H9 (cell line): ENCODE measurements at regions not wholly inside any gene's neighbourhood (a gene's known extent, or its start where the extent isn't known, plus 50 kb on each side); places are given as distances from the start of the nearest gene placed in this dataset.

Experiments used
- DNase-seq: peaks from one replicate; pipeline ENCODE4 v3.0.0-alpha.2; 2017
- H2AFZ ChIP-seq: one replicate; pipeline ENCODE4 v1.6.1; 2013; ENCODE audit warnings: mild to moderate bottlenecking, low read length, control low read depth, moderate library complexity
- H2AK5ac ChIP-seq: 2 replicates; pipeline ENCODE4 v1.6.1; 2013; ENCODE audit warnings: low read length, control low read depth, mixed read lengths; ENCODE audit not compliant: insufficient read length
- H2BK120ac ChIP-seq: one replicate; pipeline ENCODE4 v1.6.1; 2013; ENCODE audit warnings: low read depth, mild to moderate bottlenecking, low read length, control low read depth, inconsistent platforms; ENCODE audit not compliant: poor library complexity, severe bottlenecking
- H2BK12ac ChIP-seq: 2 replicates; pipeline ENCODE4 v1.6.1; 2013; ENCODE audit warnings: low read length, control low read depth, mixed read lengths, low read depth; ENCODE audit not compliant: insufficient read length
- H2BK15ac ChIP-seq: 2 replicates; pipeline ENCODE4 v1.6.1; 2013; ENCODE audit warnings: low read depth, low read length, control low read depth
- H2BK20ac ChIP-seq: one replicate; pipeline ENCODE4 v1.6.1; 2013; ENCODE audit warnings: low read depth, mild to moderate bottlenecking, low read length, control low read depth, inconsistent platforms; ENCODE audit not compliant: poor library complexity, severe bottlenecking
- H2BK5ac ChIP-seq: 2 replicates; pipeline ENCODE4 v1.6.1; 2013; ENCODE audit warnings: low read length, control low read depth, mixed read lengths; ENCODE audit not compliant: insufficient read length
- H3K14ac ChIP-seq: 2 replicates; pipeline ENCODE4 v1.6.1; 2013; ENCODE audit warnings: low read length, control low read depth; ENCODE audit not compliant: insufficient read depth
- H3K18ac ChIP-seq: 2 replicates; pipeline ENCODE4 v1.6.1; 2013; ENCODE audit warnings: low read depth, mild to moderate bottlenecking, mixed read lengths, low read length, control low read depth; ENCODE audit not compliant: insufficient read length
- H3K23ac ChIP-seq: 2 replicates; pipeline ENCODE4 v1.6.1; 2013; ENCODE audit warnings: low read length, control low read depth, mixed read lengths, low read depth; ENCODE audit not compliant: insufficient read length
- H3K23me2 ChIP-seq: 2 replicates; pipeline ENCODE4 v1.6.1; 2013; ENCODE audit warnings: low read depth, mild to moderate bottlenecking, mixed read lengths, low read length, control low read depth; ENCODE audit not compliant: insufficient read length, poor library complexity, severe bottlenecking
- H3K27ac ChIP-seq: 2 replicates; pipeline ENCODE4 v1.5.1; 2013; ENCODE audit warnings: low read length, control low read depth, mixed read lengths, low read depth; ENCODE audit not compliant: insufficient read length
- H3K27me3 ChIP-seq: 2 replicates; pipeline ENCODE4 v1.6.1; 2013; ENCODE audit warnings: low read length, control low read depth, inconsistent platforms; ENCODE audit not compliant: insufficient read depth
- H3K4ac ChIP-seq: 2 replicates; pipeline ENCODE4 v1.6.1; 2013; ENCODE audit warnings: low read depth, mild to moderate bottlenecking, control low read depth, inconsistent platforms, low read length, moderate library complexity
- H3K4me1 ChIP-seq: 2 replicates; pipeline ENCODE4 v1.6.1; 2013; ENCODE audit warnings: low read length, control low read depth, inconsistent platforms; ENCODE audit not compliant: insufficient read depth
- H3K4me2 ChIP-seq: 2 replicates; pipeline ENCODE4 v1.6.1; 2013; ENCODE audit warnings: low read length, control low read depth, mixed read lengths; ENCODE audit not compliant: insufficient read length, insufficient read depth
- H3K56ac ChIP-seq: 2 replicates; pipeline ENCODE4 v1.6.1; 2013; ENCODE audit warnings: low read depth, mild to moderate bottlenecking, mixed read lengths, low read length, control low read depth; ENCODE audit not compliant: insufficient read length
- H3K79me1 ChIP-seq: 2 replicates; pipeline ENCODE4 v1.6.1; 2013; ENCODE audit warnings: low read depth, mild to moderate bottlenecking, moderate library complexity, low read length, control low read depth, inconsistent platforms; ENCODE audit not compliant: insufficient read depth, poor library complexity, severe bottlenecking
- H3K79me2 ChIP-seq: 2 replicates; pipeline ENCODE4 v1.6.1; 2013; ENCODE audit warnings: low read length, control low read depth, inconsistent platforms; ENCODE audit not compliant: insufficient read depth
- H3K9ac ChIP-seq: 2 replicates; pipeline ENCODE4 v1.6.1; 2013; ENCODE audit warnings: low read length, control low read depth, mixed read lengths; ENCODE audit not compliant: insufficient read length; ENCODE audit errors: extremely low read depth
- H3K9me3 ChIP-seq: one replicate; pipeline ENCODE4 v1.6.1; 2013; ENCODE audit warnings: low read depth, low read length, inconsistent platforms; ENCODE audit not compliant: control insufficient read depth
- H3T11ph ChIP-seq: one replicate; pipeline ENCODE4 v1.6.1; 2013; ENCODE audit warnings: mild to moderate bottlenecking, low read length, control low read depth, inconsistent platforms
- H4K20me1 ChIP-seq: one replicate; pipeline ENCODE4 v1.6.1; 2013; ENCODE audit not compliant: control insufficient read depth, insufficient read length, insufficient read depth
- H4K5ac ChIP-seq: 2 replicates; pipeline ENCODE4 v1.6.1; 2013; ENCODE audit warnings: low read depth, mild to moderate bottlenecking, mixed read lengths, low read length, control low read depth; ENCODE audit not compliant: insufficient read length
- H4K8ac ChIP-seq: replicated peaks from 2 replicates; pipeline ENCODE4 v1.6.1; 2013; ENCODE audit warnings: low read length, control low read depth, mixed read lengths, low read depth; ENCODE audit not compliant: insufficient read length
- H4K91ac ChIP-seq: 2 replicates; pipeline ENCODE4 v1.6.1; 2013; ENCODE audit warnings: low read depth, mild to moderate bottlenecking, moderate library complexity, mixed read lengths, low read length, control low read depth; ENCODE audit not compliant: insufficient read length
- H3K27ac Mint-ChIP-seq, 3 experiments: 2 replicates in 2 of 3; 3 replicates in 1 of 3; pipeline ENCODE4 v1.8.0; 2020 to 2021; ENCODE audit warnings: mixed read lengths in 3 of 3, mild to moderate bottlenecking in 1 of 3, moderate library complexity in 1 of 3
- H3K27me3 Mint-ChIP-seq: 2 replicates; pipeline ENCODE4 v1.8.0; 2021; ENCODE audit warnings: low read depth, mild to moderate bottlenecking, moderate library complexity, mixed read lengths
- H3K36me3 Mint-ChIP-seq, 3 experiments: 2 replicates in 2 of 3; 3 replicates in 1 of 3; pipeline ENCODE4 v1.8.0; 2020 to 2021; ENCODE audit warnings: low read depth in 3 of 3, mixed read lengths in 3 of 3; ENCODE audit not compliant: insufficient read depth in 1 of 3
- H3K4me1 Mint-ChIP-seq, 2 experiments: 2 replicates each; pipeline ENCODE4 v1.8.0; 2020; ENCODE audit warnings: mixed read lengths in 2 of 2
- H3K4me3 Mint-ChIP-seq, 2 experiments: 2 replicates in 1 of 2; 3 replicates in 1 of 2; pipeline ENCODE4 v1.8.0; 2020 to 2021; ENCODE audit warnings: mild to moderate bottlenecking in 2 of 2, mixed read lengths in 2 of 2, moderate library complexity in 1 of 2
- H3K9me3 Mint-ChIP-seq, 2 experiments: 2 replicates in 1 of 2; 3 replicates in 1 of 2; pipeline ENCODE4 v1.8.0; 2020; ENCODE audit warnings: mild to moderate bottlenecking in 2 of 2, mixed read lengths in 2 of 2, moderate library complexity in 1 of 2
- TF ChIP-seq, protein P1 (sequence below): fragments of 200-600 bp; sonication (generic); conservative IDR thresholded peaks from 3 replicates; pipeline ENCODE4 v1.8.0; 2021; ENCODE audit warnings: antibody characterized with exemption, mild to moderate bottlenecking

- no peak overlapping the region for H3K18ac ChIP-seq
- H3K27me3 ChIP-seq, result no peaks in the 10 kb centered on the region
- no peak overlapping the region for H3K27ac ChIP-seq
- H4K8ac ChIP-seq, result no peak overlapping the region
- H2BK120ac ChIP-seq, result no peak overlapping the region
- no peak for DNase-seq
- no peaks in the 10 kb centered on the region for H3K79me2 ChIP-seq
- no peak overlapping the region for H2BK12ac ChIP-seq
- no peaks in the 10 kb centered on the region for H3K9me3 ChIP-seq
- H4K20me1 ChIP-seq, result no peaks in the 10 kb centered on the region
- H2BK15ac ChIP-seq, result no peak overlapping the region
- H3K23ac ChIP-seq, result no peak overlapping the region
- no peaks in the 10 kb centered on the region for H3K79me1 ChIP-seq
- peaks cover 14 to 17% of the 10 kb centered on the region in 2 experiments for H3K9me3 Mint-ChIP-seq
- H4K5ac ChIP-seq, result no peak overlapping the region
- H3K4me2 ChIP-seq, result no peak overlapping the region
- no peak overlapping the region for H3K4me3 Mint-ChIP-seq
- TF ChIP-seq, protein P1, sequence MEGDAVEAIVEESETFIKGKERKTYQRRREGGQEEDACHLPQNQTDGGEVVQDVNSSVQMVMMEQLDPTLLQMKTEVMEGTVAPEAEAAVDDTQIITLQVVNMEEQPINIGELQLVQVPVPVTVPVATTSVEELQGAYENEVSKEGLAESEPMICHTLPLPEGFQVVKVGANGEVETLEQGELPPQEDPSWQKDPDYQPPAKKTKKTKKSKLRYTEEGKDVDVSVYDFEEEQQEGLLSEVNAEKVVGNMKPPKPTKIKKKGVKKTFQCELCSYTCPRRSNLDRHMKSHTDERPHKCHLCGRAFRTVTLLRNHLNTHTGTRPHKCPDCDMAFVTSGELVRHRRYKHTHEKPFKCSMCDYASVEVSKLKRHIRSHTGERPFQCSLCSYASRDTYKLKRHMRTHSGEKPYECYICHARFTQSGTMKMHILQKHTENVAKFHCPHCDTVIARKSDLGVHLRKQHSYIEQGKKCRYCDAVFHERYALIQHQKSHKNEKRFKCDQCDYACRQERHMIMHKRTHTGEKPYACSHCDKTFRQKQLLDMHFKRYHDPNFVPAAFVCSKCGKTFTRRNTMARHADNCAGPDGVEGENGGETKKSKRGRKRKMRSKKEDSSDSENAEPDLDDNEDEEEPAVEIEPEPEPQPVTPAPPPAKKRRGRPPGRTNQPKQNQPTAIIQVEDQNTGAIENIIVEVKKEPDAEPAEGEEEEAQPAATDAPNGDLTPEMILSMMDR, result no peak
- H3K36me3 Mint-ChIP-seq, result peaks cover 2 to 26% (median 6%) of the 10 kb centered on the region in 3 experiments; a peak in 5 of 7 replicates
- H3K56ac ChIP-seq, result no peak overlapping the region
- no peak overlapping the region for H3K4ac ChIP-seq
- no peak overlapping the region for H4K91ac ChIP-seq
- no peak overlapping the region for H3K9ac ChIP-seq
- no peak overlapping the region for H2BK5ac ChIP-seq
- no peak overlapping the region for H2BK20ac ChIP-seq
- H2AK5ac ChIP-seq, result no peak overlapping the region
- no peaks in the 10 kb centered on the region for H3K23me2 ChIP-seq
- H3K27me3 Mint-ChIP-seq, result no peaks in the 10 kb centered on the region
- H3T11ph ChIP-seq, result no peak overlapping the region
- H2AFZ ChIP-seq, result no peak overlapping the region
- no peak overlapping the region for H3K27ac Mint-ChIP-seq
- no peaks in the 10 kb centered on the region for H3K4me1 Mint-ChIP-seq
- no peak overlapping the region for H3K14ac ChIP-seq
- H3K4me1 ChIP-seq, result no peaks in the 10 kb centered on the region
Observed at GRCh38 chr2:125216321-125216720, 1191.2 kb downstream of the CNTNAP5 start.
